Adrenal gland (tissue), 9 donors: ENCODE measurements at regions not wholly inside any gene's neighbourhood (a gene's known extent, or its start where the extent isn't known, plus 50 kb on each side); places are given as distances from the start of the nearest gene placed in this dataset.
"Not testable (repeated sequence)": the region's sequence is repeated elsewhere in the genome, so short reads cannot be mapped to it uniquely, and the experiment has no call there.

Source experiments
- DNase-seq, 7 donors: peaks; one replicate each; pipeline ENCODE4 v3.0.0-alpha.2; 2019 to 2020
- H3K27ac ChIP-seq, 5 donors: fragments of 200-600 bp; sonication (generic) in 4 of 5; 1 replicate in 3 of 5; 2 replicates in 2 of 5; pipeline versions ENCODE4 v1.5.1 to v1.8.0; 2016 to 2020; ENCODE audit warnings: mild to moderate bottlenecking in 1 of 5
- H3K27me3 ChIP-seq: fragments of 200-600 bp; 2 replicates; pipeline ENCODE4 v1.8.0; 2021
- H3K36me3 ChIP-seq, 2 donors: fragments of 200-600 bp; replicated peaks in 1 of 2; 1 replicate in 1 of 2; 2 replicates in 1 of 2; pipeline versions ENCODE4 v1.5.1 to v1.8.0; 2018 to 2022
- H3K4me1 ChIP-seq, 2 donors: fragments of 200-600 bp; replicated peaks in 1 of 2; 1 replicate in 1 of 2; 2 replicates in 1 of 2; pipeline versions ENCODE4 v1.5.1 to v1.8.0; 2018 to 2021
- H3K4me3 ChIP-seq, 4 donors: fragments of 200-600 bp; sonication (generic) in 3 of 4; one replicate each; pipeline ENCODE4 v1.5.1; 2016 to 2018
- H3K9me3 ChIP-seq, 3 donors: fragments of 200-600 bp; sonication (generic) in 1 of 3; replicated peaks in 1 of 3; 1 replicate in 2 of 3; 2 replicates in 1 of 3; pipeline versions ENCODE4 v1.5.1 to v1.8.0; 2016 to 2021
- POLR2A ChIP-seq, 2 donors: fragments of 450-650 bp; IDR thresholded peaks; one replicate each; pipeline ENCODE4 v1.6.1; 2017; ENCODE audit warnings: antibody characterized with exemption in 2 of 2, mild to moderate bottlenecking in 2 of 2, moderate library complexity in 1 of 2
- WGBS, 4 donors: extraction: QIAGEN DNeasy Blood & Tissue Kit in 2 of 4; methylation state at CpG; one replicate each; pipeline versions ENCODE4 v1.1.5 to v1.1.7; 2013 to 2017; 5-methylcytosine and 5-hydroxymethylcytosine counted together
- intact Hi-C, 2 donors: fragments of 100-400 bp; cut with DNase I; formaldehyde crosslinking; loops; one replicate each; pipeline versions ENCODE4 v1.14.1 to v1.15.0; 2022 to 2023
- TF ChIP-seq, protein P1 (sequence below), 6 experiments: fragments of 450-650 bp in 4 of 6; fragments of 200-600 bp in 2 of 6; sonication (generic) in 1 of 6; IDR thresholded peaks; 1 replicate in 5 of 6; 2 replicates in 1 of 6; pipeline versions ENCODE4 v1.5.1 to v1.8.0; 2016 to 2021; ENCODE audit warnings: antibody characterized with exemption in 6 of 6, mild to moderate bottlenecking in 2 of 6, moderate library complexity in 1 of 6
- donor health status: healthy with polysubstance abuse.
- donor health status: Bipolar disorder and iron deficiency.
- donor health status: DM: yes; HTN: yes; CAD: no.
- donor health status: DM: no; HTN: no; CAD: no.
- donor health status: DM: no; HTN: no; CAD: no.

DNA sequence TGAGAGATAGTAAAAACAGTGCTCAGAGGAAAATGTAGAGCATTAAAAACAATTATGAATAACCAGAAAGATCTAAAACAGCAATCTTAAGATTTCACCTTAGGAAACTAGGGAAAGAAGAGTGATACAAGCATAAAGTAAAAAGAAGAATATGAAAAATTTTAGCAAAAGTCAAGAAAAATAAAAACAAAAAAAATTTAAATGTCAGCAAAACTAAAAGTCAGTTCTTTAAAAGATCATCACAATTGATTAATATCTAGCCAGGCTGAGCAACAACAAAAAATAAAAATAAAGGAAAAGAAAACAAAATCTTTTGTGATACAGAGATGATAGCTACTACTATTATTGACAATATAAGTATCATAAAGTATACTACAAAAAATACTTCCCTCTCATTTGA is 1088.1 kb upstream of the EDIL3 start:
- H3K4me1 ChIP-seq: no peaks in the 10 kb centered on the region
- intact Hi-C loops: no loop called here
- H3K9me3 ChIP-seq: no peaks in the 10 kb centered on the region
- no peaks in the 10 kb centered on the region for H3K36me3 ChIP-seq
- no peak overlapping the region for H3K27ac ChIP-seq
- no peaks in the 10 kb centered on the region for H3K27me3 ChIP-seq
- no peak for DNase-seq
- no peak overlapping the region for H3K4me3 ChIP-seq
- no peak for TF ChIP-seq POLR2A (IDR thresholded peaks at IDR 0.05)
- TF ChIP-seq, protein P1, sequence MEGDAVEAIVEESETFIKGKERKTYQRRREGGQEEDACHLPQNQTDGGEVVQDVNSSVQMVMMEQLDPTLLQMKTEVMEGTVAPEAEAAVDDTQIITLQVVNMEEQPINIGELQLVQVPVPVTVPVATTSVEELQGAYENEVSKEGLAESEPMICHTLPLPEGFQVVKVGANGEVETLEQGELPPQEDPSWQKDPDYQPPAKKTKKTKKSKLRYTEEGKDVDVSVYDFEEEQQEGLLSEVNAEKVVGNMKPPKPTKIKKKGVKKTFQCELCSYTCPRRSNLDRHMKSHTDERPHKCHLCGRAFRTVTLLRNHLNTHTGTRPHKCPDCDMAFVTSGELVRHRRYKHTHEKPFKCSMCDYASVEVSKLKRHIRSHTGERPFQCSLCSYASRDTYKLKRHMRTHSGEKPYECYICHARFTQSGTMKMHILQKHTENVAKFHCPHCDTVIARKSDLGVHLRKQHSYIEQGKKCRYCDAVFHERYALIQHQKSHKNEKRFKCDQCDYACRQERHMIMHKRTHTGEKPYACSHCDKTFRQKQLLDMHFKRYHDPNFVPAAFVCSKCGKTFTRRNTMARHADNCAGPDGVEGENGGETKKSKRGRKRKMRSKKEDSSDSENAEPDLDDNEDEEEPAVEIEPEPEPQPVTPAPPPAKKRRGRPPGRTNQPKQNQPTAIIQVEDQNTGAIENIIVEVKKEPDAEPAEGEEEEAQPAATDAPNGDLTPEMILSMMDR (IDR thresholded peaks at IDR 0.05): no peak

DNA sequence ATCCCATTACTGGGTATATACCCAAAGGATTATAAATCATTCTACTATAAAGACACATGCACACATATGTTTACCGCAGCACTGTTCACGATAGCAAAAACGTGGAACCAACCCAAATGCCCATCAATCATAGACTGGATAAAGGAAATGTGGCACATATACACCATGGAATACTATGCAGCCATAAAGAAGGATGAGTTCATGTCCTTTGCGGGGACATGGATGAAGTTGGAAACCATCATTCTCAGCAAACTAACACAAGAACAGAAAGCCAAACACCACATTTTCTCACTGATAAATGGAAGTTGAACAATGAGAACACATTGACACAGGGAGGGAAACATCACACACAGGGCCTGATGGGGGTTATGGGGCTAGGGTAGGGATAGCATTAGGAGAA is 1090.5 kb upstream of the EDIL3 start:
- H3K9me3 ChIP-seq, H3K27me3 ChIP-seq, H3K4me3 ChIP-seq, DNase-seq, H3K27ac ChIP-seq, H3K4me1 ChIP-seq, intact Hi-C loops, H3K36me3 ChIP-seq: not testable (repeated sequence)
- WGBS, 4 donors: 67 to 82% (median 77%) methylated on average over 4 of the region's 4 CpGs

DNA sequence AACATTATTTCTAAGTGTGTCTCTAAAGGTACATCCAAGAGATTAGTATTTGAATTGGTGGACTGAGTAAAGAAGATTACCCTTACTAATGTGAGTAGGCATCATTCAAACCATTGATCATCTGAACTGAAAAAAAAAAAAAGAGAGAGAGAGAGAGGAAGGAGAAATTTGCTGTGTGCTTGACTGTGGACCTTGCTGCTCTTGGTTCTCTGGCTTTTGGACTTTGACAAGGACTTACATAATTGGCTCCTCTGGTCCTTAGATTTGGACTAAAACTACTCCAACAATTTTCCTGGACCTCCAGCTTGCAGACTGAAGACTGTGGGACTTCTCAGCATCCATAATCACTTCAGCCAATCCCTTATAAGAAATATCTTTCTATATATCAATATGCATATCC is 1091.9 kb upstream of the EDIL3 start:
- no peaks in the 10 kb centered on the region for H3K9me3 ChIP-seq
- no peak overlapping the region for H3K4me3 ChIP-seq
- intact Hi-C loops: no loop called here
- H3K27ac ChIP-seq: no peak overlapping the region
- no peak for TF ChIP-seq POLR2A (IDR thresholded peaks at IDR 0.05)
- TF ChIP-seq, protein P1 (IDR thresholded peaks at IDR 0.05): no peak
- no peaks in the 10 kb centered on the region for H3K36me3 ChIP-seq
- no peak for DNase-seq
- H3K4me1 ChIP-seq: no peaks in the 10 kb centered on the region
- H3K27me3 ChIP-seq: no peaks in the 10 kb centered on the region

DNA sequence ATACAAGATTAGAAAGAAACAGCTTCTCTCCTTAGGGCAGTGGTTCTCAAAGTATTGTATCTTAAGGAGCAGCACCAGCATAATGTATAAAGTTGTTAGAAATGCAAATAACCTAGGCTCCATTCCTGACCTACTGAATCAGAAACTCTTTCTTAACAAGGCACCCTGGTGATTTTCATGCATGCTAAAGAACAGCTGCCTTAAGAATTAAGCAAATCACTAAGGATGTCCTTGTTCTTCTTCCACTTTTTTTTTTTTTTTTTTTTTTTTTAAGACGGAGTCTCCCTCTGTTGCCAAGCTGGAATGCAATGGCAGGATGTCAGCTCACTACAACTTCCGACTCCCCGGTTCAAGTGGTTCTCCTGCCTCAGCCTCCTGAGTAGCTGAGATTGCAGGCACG is 1095.2 kb upstream of the EDIL3 start:
- Histone ChIP-seq H3K4me1 (no peaks in the 10 kb centered on the region), H3K27me3 (no peaks in the 10 kb centered on the region), H3K4me3 (no peak overlapping the region), H3K9me3 (peaks cover 0 to 1% (median 0%) of the 10 kb centered on the region in 3 donors), H3K36me3 (no peaks in the 10 kb centered on the region), H3K27ac (no peak overlapping the region)
- TF ChIP-seq, protein P1 (IDR thresholded peaks at IDR 0.05): no peak
- no peak for TF ChIP-seq POLR2A (IDR thresholded peaks at IDR 0.05)
- no peak for DNase-seq
- WGBS, 4 donors: 79 to 99% (median 85%) methylated on average over 4 of the region's 4 CpGs
- intact Hi-C loops: no loop called here

DNA sequence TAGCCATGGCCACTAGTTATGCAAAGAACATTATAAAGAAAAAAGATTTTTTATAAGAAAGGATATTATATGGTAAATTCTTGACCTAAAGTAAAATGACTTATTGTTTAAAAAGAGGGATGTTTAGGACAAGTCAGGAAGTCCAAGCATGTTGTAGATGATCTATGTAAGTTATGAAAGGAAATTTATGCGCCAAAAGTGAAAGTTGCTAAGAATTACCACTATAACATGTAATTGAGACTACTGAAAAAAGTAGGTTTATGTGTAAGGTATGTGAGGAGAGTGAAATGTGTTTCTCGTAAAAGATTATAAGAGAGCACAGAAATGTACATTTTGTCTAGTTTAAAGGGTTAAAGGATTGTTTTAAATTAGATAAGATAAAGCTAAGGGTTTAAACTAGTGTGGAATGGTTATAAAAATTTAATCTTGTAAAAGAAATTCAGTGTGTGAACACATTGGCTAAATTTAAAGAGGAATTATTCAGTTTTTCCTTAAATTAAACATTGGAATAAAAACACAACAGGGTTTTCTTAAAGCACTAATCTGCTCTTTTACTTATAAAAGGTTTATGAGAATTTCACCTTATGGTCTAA is 1100.4 kb upstream of the EDIL3 start:
- Histone ChIP-seq H3K4me3 (no peak overlapping the region), H3K27me3 (no peaks in the 10 kb centered on the region), H3K36me3 (no peaks in the 10 kb centered on the region), H3K4me1 (no peaks in the 10 kb centered on the region), H3K27ac (no peak overlapping the region), H3K9me3 (peaks cover 0 to 5% (median 0%) of the 10 kb centered on the region in 3 donors)
- 79 to 85% (median 83%) methylated on average over 2 of the region's 2 CpGs for WGBS, 4 donors
- no peak for TF ChIP-seq POLR2A (IDR thresholded peaks at IDR 0.05)
- TF ChIP-seq, protein P1 (IDR thresholded peaks at IDR 0.05): no peak
- intact Hi-C loops: no loop called here
- no peak for DNase-seq
